Left lung (tissue), 4 donors: ENCODE measurements at regions not wholly inside any gene's neighbourhood (a gene's known extent, or its start where the extent isn't known, plus 50 kb on each side); places are given as distances from the start of the nearest gene placed in this dataset.
"Not testable (repeated sequence)": the region's sequence is repeated elsewhere in the genome, so short reads cannot be mapped to it uniquely, and the experiment has no call there.

Experiments
- ATAC-seq: fragments of 200-7000 bp; cut with Tn5 transposase; one replicate; pipeline ENCODE4 v1.9.1; 2020; ENCODE audit warnings: moderate library complexity
- DNase-seq, 4 donors: peaks; one replicate each; pipeline ENCODE4 v3.0.0-alpha.2; 2013 to 2020
- H3K27ac ChIP-seq, 2 donors: fragments of 200-600 bp; sonication (generic) in 1 of 2; one replicate each; pipeline versions ENCODE4 v1.5.0 to v1.8.0; 2020 to 2021
- H3K27me3 ChIP-seq, 2 donors: fragments of 200-600 bp; sonication (generic) in 1 of 2; one replicate each; pipeline versions ENCODE4 v1.5.0 to v1.8.0; 2020 to 2021
- H3K36me3 ChIP-seq, 2 donors: fragments of 200-600 bp; sonication (generic) in 1 of 2; one replicate each; pipeline versions ENCODE4 v1.5.0 to v1.8.0; 2020 to 2021
- H3K4me1 ChIP-seq, 2 donors: fragments of 200-600 bp; one replicate each; pipeline ENCODE4 v1.8.0; 2021
- H3K4me3 ChIP-seq, 2 donors: fragments of 200-600 bp; sonication (generic) in 1 of 2; one replicate each; pipeline versions ENCODE4 v1.5.0 to v1.8.0; 2020 to 2021; ENCODE audit warnings: mild to moderate bottlenecking in 1 of 2
- H3K9me3 ChIP-seq, 2 donors: fragments of 200-600 bp; sonication (generic) in 1 of 2; one replicate each; pipeline versions ENCODE4 v1.5.0 to v1.8.0; 2020 to 2021
- intact Hi-C, 2 donors: fragments of 100-400 bp; cut with DNase I; formaldehyde crosslinking; loops; one replicate each; pipeline versions ENCODE4 v1.11.2 to v1.14.2; 2022
- TF ChIP-seq, protein P1 (sequence below), 2 donors: fragments of 200-600 bp; sonication (generic) in 1 of 2; IDR thresholded peaks; one replicate each; pipeline versions ENCODE4 v1.5.0 to v1.8.0; 2021; ENCODE audit warnings: antibody characterized with exemption in 2 of 2
- donor health status: DM: no; HTN: yes; CAD: no.
- donor health status: DM: no; HTN: no; CAD: no.

DNA sequence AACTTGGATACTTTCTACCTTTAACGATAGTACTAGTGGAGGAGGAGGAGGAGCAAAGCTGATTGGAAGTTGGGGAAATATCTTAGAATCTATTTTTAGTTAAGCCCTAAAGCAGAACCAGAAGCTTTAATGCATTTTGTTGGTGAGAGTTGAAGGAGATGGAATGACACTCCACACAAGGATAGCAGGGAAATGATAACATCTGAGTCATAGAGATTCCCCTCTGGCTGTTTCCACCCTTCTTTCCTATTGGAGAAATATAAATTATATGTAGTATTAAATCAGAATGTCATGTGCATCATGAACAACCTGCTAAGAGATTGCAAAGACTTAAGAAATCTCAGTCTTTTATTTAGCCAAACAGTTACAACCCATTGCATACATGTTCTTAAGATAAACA, 1357.7 kb downstream of the NCAM2 start:
- Histone ChIP-seq H3K9me3 (no peaks in the 10 kb centered on the region), H3K4me3 (no peak overlapping the region), H3K27me3 (no peaks in the 10 kb centered on the region), H3K36me3 (no peaks in the 10 kb centered on the region), H3K27ac (no peak overlapping the region), H3K4me1 (no peaks in the 10 kb centered on the region)
- DNase-seq (no peak), ATAC-seq (no peak)
- intact Hi-C loops, result no loop called here
- TF ChIP-seq, protein P1, sequence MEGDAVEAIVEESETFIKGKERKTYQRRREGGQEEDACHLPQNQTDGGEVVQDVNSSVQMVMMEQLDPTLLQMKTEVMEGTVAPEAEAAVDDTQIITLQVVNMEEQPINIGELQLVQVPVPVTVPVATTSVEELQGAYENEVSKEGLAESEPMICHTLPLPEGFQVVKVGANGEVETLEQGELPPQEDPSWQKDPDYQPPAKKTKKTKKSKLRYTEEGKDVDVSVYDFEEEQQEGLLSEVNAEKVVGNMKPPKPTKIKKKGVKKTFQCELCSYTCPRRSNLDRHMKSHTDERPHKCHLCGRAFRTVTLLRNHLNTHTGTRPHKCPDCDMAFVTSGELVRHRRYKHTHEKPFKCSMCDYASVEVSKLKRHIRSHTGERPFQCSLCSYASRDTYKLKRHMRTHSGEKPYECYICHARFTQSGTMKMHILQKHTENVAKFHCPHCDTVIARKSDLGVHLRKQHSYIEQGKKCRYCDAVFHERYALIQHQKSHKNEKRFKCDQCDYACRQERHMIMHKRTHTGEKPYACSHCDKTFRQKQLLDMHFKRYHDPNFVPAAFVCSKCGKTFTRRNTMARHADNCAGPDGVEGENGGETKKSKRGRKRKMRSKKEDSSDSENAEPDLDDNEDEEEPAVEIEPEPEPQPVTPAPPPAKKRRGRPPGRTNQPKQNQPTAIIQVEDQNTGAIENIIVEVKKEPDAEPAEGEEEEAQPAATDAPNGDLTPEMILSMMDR (IDR thresholded peaks at IDR 0.05), result no peak

DNA sequence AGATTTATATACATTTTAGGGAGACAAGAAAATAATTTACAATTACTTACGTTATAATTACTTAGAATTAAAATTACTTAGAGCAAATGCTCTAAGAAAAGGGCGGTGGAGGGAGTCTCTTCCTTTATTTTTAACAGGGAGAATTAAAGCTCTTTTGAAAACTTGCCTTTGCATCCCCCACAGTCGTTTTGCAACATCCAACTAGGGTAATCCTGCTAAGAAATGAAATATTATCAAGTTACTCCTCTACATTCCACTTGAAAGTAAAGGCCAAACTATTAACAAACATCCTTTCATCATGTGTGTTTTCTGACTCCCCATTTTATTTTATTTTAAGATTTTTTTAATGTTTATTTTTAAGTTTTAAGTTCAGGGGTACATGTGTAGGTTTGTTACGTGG, 1358.5 kb downstream of the NCAM2 start:
- ATAC-seq, result no peak
- TF ChIP-seq, protein P1 (IDR thresholded peaks at IDR 0.05), result no peak
- DNase-seq, result no peak
- H3K4me1 ChIP-seq, result no peaks in the 10 kb centered on the region
- H3K4me3 ChIP-seq, result no peak overlapping the region
- no peaks in the 10 kb centered on the region for H3K27me3 ChIP-seq
- H3K9me3 ChIP-seq, result no peaks in the 10 kb centered on the region
- no peak overlapping the region for H3K27ac ChIP-seq
- H3K36me3 ChIP-seq, result no peaks in the 10 kb centered on the region
- intact Hi-C loops, result no loop called here

DNA sequence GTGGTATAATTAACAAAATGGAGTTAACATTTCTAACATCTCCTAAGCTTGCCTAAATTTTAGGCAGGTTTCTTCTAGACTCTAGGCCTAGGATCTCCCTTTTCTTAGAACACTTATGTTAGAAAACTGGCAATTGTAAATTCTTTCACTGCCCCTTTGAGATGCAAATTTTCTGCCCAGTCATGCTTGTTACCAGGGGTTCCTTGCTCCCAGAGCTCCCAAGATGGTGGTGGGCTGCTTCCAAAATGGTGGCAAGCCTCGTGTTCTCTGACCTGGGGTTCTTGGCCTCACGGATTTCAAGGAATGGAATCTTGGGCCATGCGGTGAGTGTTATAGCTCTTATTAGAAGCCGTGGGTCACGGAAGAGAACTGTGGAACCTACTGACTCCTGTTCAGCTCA, 1361.4 kb downstream of the NCAM2 start:
- DNase-seq, ATAC-seq, H3K4me3 ChIP-seq, H3K27ac ChIP-seq, H3K9me3 ChIP-seq, H3K36me3 ChIP-seq, H3K4me1 ChIP-seq, H3K27me3 ChIP-seq, intact Hi-C loops: not testable (repeated sequence)

DNA sequence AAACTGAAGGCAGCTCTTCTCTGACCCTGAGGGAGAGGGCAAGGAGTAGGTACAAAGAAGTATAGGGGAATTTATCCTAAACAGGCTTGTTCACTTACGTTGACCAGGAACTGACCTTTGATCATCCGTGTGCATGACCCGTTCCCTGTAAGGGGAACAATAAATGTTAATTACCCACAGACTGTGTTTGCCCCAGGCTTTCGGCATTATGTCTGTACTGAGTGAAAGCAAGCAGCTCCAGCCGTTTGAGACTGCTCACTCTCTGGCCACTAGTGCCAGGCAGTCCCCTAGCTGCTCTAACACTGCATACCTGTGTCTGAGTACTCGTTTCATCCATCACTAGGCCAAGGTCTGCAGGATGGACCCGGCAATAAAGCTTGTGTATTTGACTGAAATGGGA, 1365.3 kb downstream of the NCAM2 start:
- TF ChIP-seq, protein P1 (IDR thresholded peaks at IDR 0.05), result no peak
- no peak overlapping the region for H3K4me3 ChIP-seq
- H3K9me3 ChIP-seq, result peaks cover 0 to 6% of the 10 kb centered on the region in 2 donors
- no peaks in the 10 kb centered on the region for H3K4me1 ChIP-seq
- no peaks in the 10 kb centered on the region for H3K27me3 ChIP-seq
- ATAC-seq (no peak), DNase-seq (no peak)
- no peaks in the 10 kb centered on the region for H3K36me3 ChIP-seq
- intact Hi-C loops, result no loop called here
- no peak overlapping the region for H3K27ac ChIP-seq

DNA sequence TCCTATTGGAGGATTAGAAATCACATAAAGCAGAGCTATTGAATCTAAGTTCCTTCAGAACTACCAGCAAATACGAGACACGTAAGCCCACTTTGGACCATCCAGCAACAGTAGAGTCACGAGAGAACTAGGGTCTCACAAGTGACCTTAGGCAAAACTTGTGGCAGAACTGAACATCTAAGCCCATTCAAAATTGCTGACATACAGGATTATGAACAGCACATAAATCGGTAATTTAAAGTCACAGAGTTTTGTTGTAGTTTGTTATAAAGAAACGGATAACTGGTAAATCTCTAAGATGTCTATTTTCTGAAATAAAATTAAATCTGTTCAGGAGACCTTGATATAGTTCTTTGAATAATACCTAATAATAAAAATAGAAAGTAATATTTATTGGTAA, 1366.0 kb downstream of the NCAM2 start:
- DNase-seq, result no peak
- H3K9me3 ChIP-seq, result peaks cover 0 to 6% of the 10 kb centered on the region in 2 donors
- H3K4me3 ChIP-seq, result no peak overlapping the region
- TF ChIP-seq, protein P1 (IDR thresholded peaks at IDR 0.05), result no peak
- intact Hi-C loops, result no loop called here
- H3K27me3 ChIP-seq, result no peaks in the 10 kb centered on the region
- H3K27ac ChIP-seq, result no peak overlapping the region
- H3K4me1 ChIP-seq, result no peaks in the 10 kb centered on the region
- ATAC-seq, result no peak
- no peaks in the 10 kb centered on the region for H3K36me3 ChIP-seq

DNA sequence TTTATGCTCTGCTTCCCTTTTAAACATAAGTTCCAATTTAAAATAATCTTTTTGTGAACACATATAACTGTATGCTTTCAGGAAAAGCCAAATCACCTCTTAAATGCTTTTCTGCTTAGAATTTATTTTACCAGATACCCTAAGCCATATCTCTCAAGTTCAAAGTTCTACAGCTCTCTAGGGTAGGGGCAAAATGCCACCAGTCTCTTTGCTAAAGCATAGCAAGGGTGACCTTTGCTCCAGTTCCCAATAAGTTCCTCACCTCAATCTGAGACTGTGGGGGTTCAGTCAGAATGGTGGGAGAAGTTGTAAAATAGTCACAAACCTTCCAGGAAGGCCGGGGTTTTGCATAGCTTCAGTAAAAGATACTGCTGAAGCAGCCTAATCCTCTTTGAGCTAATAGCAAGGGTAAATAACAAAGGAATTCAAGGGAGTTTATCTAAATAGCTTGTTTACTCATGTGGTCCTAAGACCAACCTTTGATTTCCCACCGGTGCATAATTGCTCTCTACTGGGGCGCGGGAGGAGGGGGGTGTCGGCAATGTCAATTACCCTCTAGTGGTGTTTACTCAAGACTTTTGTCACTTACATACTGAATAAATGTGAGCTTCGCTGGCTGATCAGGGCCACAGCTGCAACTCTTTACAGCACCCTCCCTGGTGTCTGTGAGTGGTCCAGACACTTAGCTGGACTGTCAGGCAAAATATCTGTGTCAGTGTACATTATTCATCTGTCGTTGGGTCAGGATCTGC, 1376.2 kb downstream of the NCAM2 start:
- Histone ChIP-seq H3K4me1 (no peaks in the 10 kb centered on the region), H3K27ac (peak overlapping the region in 1 of 2 donors; percentile 14), H3K9me3 (peaks cover 0 to 12% of the 10 kb centered on the region in 2 donors), H3K36me3 (no peaks in the 10 kb centered on the region), H3K27me3 (no peaks in the 10 kb centered on the region), H3K4me3 (no peak overlapping the region)
- TF ChIP-seq, protein P1 (IDR thresholded peaks at IDR 0.05), result no peak
- ATAC-seq (peak; percentile 66), DNase-seq (peak in 2 of 4 donors; percentile 51 to 72)
- intact Hi-C loops, result no loop called here

DNA sequence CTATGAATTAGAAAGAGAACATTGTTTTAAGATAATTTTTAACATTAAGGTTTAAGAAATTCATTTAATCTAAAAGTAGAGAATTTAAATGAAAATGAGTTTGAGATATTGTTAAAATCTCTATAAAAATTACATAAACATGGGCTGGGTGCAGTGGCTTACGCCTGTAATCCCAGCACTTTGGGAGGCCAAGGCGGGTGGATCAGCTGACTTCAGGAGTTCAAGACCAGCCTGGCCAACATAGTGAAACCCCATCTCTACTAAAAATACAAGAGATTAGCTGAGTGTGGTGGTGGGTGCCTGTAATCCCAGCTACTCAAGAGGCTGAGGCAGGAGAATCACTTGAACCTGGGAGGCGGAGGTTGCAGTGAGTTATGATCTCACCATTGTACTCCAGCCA, 1379.6 kb downstream of the NCAM2 start:
- DNase-seq, H3K27ac ChIP-seq, H3K4me3 ChIP-seq, intact Hi-C loops, H3K27me3 ChIP-seq, H3K36me3 ChIP-seq, H3K4me1 ChIP-seq, H3K9me3 ChIP-seq, ATAC-seq: not testable (repeated sequence)
